ENCODE measurements at regions not wholly inside any gene's neighbourhood (a gene's known extent, or its start where the extent isn't known, plus 50 kb on each side); places are given as distances from the start of the nearest gene placed in this dataset.
"Not testable (repeated sequence)": the region's sequence is repeated elsewhere in the genome, so short reads cannot be mapped to it uniquely, and the experiment has no call there.

DNA sequence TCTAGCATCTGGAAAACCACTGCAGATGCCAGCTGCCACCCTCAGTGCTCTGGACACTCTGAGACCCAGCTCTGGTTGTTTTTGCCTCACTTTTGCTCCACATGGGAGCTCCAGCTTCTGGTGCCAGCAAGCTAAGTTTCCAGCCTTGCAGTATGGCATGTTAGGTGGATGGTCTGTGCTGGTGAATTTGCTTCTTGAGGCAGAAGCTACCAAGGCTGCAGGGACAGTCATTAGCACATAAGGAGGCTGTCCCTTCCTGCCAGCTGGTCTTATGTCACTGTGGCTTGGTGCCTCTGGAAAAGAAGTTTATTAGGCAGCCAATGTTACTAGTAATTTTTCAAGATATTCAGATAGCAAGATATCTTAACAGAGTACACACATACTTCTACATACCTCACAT is 64.2 kb upstream of the CSRP2 start:
- Mint-ChIP-seq H3K27me3 (peaks cover 2% of the 10 kb centered on the region), H3K9me3 (ENCODE audit: low read depth) (no peaks in the 10 kb centered on the region), H3K36me3 (ENCODE audit: low read depth) (no peaks in the 10 kb centered on the region), H3K4me3 (no peak overlapping the region), H3K27ac (no peak overlapping the region), H3K4me1 (no peaks in the 10 kb centered on the region)
- ATAC-seq (no peak), DNase-seq (no peak)
- intact Hi-C loops (cut with DNase I, micrococcal nuclease): no loop called here
- CTCF ChIA-PET: interaction anchor here (1.4 kb wide), 1 partner anchor 68 kb away, joined by 3 read pairs; no protein-coding TSS in a partner anchor
- POLR2A ChIA-PET: no interaction called here

DNA sequence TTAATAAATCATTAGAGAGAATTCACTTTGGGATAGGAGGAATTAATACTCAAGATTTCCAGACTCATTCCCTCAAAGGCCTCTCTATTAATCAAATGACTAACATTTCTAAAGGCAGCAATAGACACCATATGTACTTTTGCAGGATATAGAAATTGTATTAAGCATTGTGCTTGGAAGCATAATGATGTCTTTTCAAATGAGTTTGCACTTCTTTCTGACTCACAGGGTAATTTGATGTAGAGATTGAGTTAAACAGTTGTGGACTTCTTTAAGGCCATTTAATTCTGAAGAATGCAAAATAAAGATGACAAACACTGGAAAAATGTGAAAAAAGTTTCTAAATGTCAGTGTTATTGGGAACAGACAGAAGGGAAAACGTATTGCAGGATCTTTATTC is 63.4 kb upstream of the CSRP2 start:
- no peak for ATAC-seq
- Mint-ChIP-seq H3K9me3 (ENCODE audit: low read depth) (no peaks in the 10 kb centered on the region), H3K36me3 (ENCODE audit: low read depth) (no peaks in the 10 kb centered on the region), H3K27me3 (peaks cover under 1% of the 10 kb centered on the region), H3K4me1 (no peaks in the 10 kb centered on the region), H3K4me3 (no peak overlapping the region), H3K27ac (no peak overlapping the region)
- CTCF ChIA-PET: interaction anchor here (1.4 kb wide), 1 partner anchor 68 kb away, joined by 3 read pairs; no protein-coding TSS in a partner anchor
- no peak for DNase-seq
- POLR2A ChIA-PET: no interaction called here
- intact Hi-C loops (cut with DNase I, micrococcal nuclease): no loop called here

- DNase-seq (no peak), ATAC-seq (no peak)
- Mint-ChIP-seq H3K27me3 (no peaks in the 10 kb centered on the region), H3K4me3 (no peak overlapping the region), H3K9me3 (ENCODE audit: low read depth) (no peaks in the 10 kb centered on the region), H3K27ac (no peak overlapping the region), H3K36me3 (ENCODE audit: low read depth) (no peaks in the 10 kb centered on the region), H3K4me1 (no peaks in the 10 kb centered on the region)
- POLR2A ChIA-PET: interaction anchor here (0.6 kb wide), 1 partner anchor 176 kb away, joined by 3 read pairs; no protein-coding TSS in a partner anchor
- CTCF ChIA-PET: interaction anchor here (0.8 to 2.4 kb wide), 2 partner anchors 70 to 770 kb away, joined by 3 to 11 read pairs; no protein-coding TSS in a partner anchor
- intact Hi-C loops (cut with DNase I, micrococcal nuclease): no loop called here
Measured at GRCh38 chr12:76940671-76941445, 62.0 kb upstream of the CSRP2 start.

GRCh38 chr12:76939701-76940100 is 60.9 kb upstream of the CSRP2 start:
- ATAC-seq: no peak
- no peaks in the 10 kb centered on the region for H3K36me3 Mint-ChIP-seq (ENCODE audit: low read depth)
- POLR2A ChIA-PET: no interaction called here
- DNase-seq: no peak
- no peaks in the 10 kb centered on the region for H3K27me3 Mint-ChIP-seq
- no peaks in the 10 kb centered on the region for H3K9me3 Mint-ChIP-seq (ENCODE audit: low read depth)
- intact Hi-C loops (cut with DNase I, micrococcal nuclease): no loop called here
- no peak overlapping the region for H3K4me3 Mint-ChIP-seq
- CTCF ChIA-PET: interaction anchor here (2.4 kb wide), 1 partner anchor 71 kb away, joined by 11 read pairs; no protein-coding TSS in a partner anchor
- H3K4me1 Mint-ChIP-seq: no peaks in the 10 kb centered on the region
- no peak overlapping the region for H3K27ac Mint-ChIP-seq

DNA sequence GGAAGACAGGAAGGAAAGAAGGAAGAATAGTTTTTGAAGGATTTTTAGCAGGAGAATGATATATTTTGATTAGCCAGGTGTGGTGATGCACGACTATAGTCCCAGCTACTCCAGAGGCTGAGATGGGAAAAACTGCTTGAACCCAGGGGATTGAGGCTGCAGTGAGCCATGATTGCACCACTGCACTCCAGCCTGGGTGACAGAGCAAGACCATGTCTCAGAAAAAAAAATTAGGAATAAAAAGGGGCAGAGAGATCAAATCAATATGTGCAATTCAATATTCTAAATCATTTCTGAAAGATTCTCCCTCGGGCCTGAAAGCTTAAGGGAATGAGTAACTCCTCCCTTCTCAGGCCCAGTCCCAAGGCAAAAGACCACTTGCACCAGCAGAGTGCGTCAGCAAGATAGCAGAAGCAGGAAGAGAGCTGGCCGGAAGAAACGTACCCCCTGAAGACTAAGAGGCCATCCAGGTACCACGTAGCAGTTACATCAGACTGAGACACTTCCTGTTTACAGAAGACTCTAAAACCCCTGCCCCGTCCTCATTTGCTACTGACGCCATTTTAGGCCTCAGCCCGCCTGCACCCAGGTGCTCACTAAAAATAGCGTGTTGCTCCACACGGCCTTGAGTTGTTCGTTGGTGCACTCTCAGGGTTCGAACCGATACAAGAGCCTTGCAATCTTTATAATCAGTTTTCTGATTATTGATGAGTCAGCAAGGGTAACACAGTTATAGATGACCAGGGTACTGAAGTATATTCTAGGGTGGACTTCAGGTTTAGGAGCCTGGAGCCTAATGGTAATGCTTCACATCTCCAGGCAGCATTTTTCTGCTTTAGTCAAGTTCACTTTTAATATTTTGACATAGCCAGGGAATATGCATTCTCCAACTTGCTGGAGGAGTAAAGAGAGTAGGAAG is 57.7 kb upstream of the CSRP2 start:
- Mint-ChIP-seq H3K27me3 (no peaks in the 10 kb centered on the region), H3K4me3 (no peak overlapping the region), H3K4me1 (no peaks in the 10 kb centered on the region), H3K27ac (no peak overlapping the region), H3K9me3 (ENCODE audit: low read depth) (no peaks in the 10 kb centered on the region), H3K36me3 (ENCODE audit: low read depth) (no peaks in the 10 kb centered on the region)
- ChIA-PET CTCF (no interaction called here), POLR2A (no interaction called here)
- intact Hi-C loops (cut with DNase I, micrococcal nuclease): no loop called here
- ATAC-seq (no peak), DNase-seq (no peak)

DNA sequence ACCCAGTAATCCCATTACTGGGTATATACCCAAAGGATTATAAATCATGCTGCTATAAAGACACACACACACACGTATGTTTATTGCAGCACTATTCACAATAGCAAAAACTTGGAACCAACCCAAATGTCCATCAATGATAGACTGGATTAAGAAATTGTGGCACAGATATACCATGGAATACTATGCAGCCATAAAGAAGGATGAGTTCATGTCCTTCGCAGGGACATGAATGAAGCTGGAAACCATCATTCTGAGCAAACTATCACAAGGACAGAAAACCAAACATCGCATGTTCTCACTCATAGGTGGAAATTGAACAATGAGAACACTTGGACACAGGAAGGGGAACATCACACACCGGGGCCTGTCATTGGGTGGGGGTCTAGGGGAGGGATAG is 54.6 kb upstream of the CSRP2 start:
- POLR2A ChIA-PET; H3K9me3 Mint-ChIP-seq (ENCODE audit: low read depth); H3K4me3 Mint-ChIP-seq: not testable (repeated sequence)

DNA sequence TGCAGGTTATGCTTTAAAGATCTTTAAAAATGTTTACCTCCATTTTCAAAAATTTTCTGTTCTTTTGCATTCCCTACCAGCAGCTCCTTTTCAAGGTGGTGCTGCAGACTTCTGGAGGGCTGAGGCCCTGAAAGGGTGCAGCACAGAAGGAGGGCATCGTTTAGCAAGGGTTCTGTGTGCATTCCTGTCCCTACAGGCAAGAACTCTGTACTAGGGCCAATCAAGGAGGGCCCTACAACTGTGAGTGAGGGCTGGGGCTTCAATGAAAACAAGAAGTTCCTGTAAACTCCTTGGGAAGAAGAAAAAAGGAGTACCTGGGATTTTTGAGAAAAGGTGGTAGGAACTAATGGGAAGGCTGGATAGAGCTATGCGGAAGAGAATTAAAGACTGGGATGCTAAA is 50.7 kb upstream of the CSRP2 start:
- ChIA-PET POLR2A (no interaction called here), CTCF (no interaction called here)
- Mint-ChIP-seq H3K9me3 (ENCODE audit: low read depth) (no peaks in the 10 kb centered on the region), H3K4me3 (no peak overlapping the region), H3K36me3 (ENCODE audit: low read depth) (no peaks in the 10 kb centered on the region), H3K4me1 (no peaks in the 10 kb centered on the region), H3K27ac (no peak overlapping the region), H3K27me3 (peaks cover 2% of the 10 kb centered on the region)
- DNase-seq (no peak), ATAC-seq (no peak)
- intact Hi-C loops (cut with DNase I, micrococcal nuclease): loop anchor here in 1 of 2 experiments (5.0 kb wide), 1 partner anchor 137 kb away; no protein-coding TSS in a partner anchor

More for the DNA sequence above, 54.6 kb upstream of the CSRP2 start:
- DNase-seq; CTCF ChIA-PET; H3K27ac Mint-ChIP-seq; intact Hi-C loops (cut with DNase I, micrococcal nuclease); H3K27me3 Mint-ChIP-seq; H3K36me3 Mint-ChIP-seq (ENCODE audit: low read depth); H3K4me1 Mint-ChIP-seq; ATAC-seq: not testable (repeated sequence)
